HG02840 (cell line): ENCODE measurements at regions not wholly inside any gene's neighbourhood (a gene's known extent, or its start where the extent isn't known, plus 50 kb on each side); places are given as distances from the start of the nearest gene placed in this dataset.

Source experiments
- ATAC-seq: cut with Tn5 transposase; IDR thresholded peaks from one replicate; pipeline ENCODE4 v1.9.1; 2021; ENCODE audit warnings: mild to moderate bottlenecking, moderate library complexity, moderate number of reproducible peaks; ENCODE audit not compliant: unreplicated experiment, low FRiP score

DNA sequence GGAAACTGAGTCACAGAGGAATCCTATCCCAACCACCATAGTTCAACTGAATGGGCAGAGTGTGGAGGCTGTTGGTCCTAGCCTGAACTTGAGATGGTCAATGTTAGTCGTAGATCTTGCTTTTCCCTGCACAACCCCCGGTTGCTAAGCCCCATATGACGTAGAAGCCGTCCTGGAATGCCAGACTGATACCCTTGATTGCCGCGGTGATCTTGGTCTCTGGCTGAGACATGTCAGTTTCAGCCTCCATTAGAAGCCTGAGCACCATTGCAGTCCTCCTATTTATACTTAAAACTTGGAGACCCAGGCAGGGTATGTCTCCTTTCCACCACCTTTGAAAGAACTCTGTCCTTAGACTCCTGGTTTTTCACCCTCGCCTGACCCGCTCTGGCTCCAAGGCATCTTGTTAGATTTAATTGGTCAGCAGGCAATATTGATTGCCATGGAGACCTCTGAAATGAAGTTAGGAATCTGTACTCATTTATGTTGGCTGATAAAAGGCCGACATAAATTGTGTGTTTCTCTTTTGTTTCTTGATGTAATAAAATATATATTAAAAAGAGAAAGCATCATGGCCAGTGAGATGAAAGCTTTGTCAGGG lies 53.4 kb downstream of the RPLP1 start:
- ATAC-seq = no peak

- ATAC-seq = no peak
These were observed 56.0 kb downstream of the RPLP1 start for GRCh38 chr15:69508659-69509058.

- no peak for ATAC-seq
These were observed 56.5 kb downstream of the RPLP1 start for GRCh38 chr15:69509131-69509530.

GRCh38 chr15:69510556-69510955 lies 57.9 kb downstream of the RPLP1 start:
- ATAC-seq = no peak

DNA sequence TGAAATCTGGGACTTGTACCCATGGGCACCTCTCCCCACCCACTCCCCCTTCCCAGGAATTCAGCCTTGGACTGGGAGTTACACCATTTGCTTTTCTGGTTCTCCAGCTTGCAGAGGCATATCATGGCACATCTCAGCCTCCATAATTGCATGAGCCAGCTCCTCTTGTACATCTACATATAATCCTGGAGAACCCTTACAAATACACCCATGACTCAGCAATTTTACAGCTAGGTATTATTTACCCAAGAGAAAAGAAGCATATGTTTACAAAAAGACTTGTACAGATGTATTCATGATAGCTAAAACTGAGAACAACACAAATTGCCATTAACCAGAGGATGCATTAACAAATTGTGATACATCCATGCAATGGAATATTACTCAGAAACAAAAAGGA lies 58.4 kb downstream of the RPLP1 start:
- ATAC-seq = no peak

DNA sequence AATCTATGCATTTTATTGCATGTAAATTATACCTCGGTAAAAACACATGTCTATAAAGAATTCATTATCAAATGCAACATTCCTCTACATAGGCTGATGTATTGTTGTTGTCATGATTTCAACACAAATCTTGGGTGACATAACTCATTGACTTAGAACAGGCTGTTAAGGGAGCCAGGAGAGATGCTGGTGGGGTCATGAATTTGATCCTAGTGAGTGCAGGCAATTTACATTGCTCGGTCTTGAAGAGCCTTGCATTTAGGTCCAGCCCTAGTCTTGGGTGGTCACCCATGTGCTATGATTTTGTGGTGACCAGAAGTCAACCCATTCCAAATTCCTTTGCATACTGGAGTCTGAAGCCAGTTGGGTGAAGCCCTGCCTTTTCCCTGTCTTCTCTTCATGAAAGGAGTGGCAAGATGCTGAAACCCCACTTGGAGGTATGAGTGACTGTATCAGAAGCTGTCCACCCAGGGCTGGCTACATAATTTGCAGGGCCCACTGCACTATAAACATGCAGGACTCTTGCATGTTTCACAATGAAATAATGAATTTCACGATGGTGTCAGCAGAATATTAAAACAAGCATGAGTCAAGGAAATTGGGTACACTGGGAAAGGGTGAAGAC lies 59.2 kb downstream of the RPLP1 start:
- no peak for ATAC-seq

DNA sequence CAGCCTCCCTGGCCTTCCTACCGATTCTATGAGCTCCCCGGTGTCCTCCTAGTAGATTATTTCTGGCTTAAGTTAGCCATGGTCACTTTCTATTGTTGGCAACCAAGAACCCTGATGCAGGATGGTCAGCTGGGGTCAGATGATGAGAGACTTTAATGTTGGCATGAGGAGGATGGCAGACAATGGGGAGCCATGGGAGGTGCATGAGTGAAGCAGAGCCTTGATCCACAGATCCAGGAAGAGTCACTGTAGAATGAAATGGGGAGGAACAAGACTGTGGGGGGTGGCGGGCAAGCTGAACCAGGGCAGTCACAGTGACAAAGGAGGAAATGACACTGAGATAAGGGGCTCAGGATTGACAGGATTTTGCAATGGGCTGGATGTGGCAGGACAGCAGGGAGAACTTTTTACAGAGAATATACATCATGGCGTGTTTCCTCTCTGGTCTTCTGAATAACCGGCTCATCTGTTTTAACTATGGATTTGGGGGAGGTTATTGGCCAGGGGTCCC lies 60.9 kb downstream of the RPLP1 start:
- ATAC-seq = no peak

DNA sequence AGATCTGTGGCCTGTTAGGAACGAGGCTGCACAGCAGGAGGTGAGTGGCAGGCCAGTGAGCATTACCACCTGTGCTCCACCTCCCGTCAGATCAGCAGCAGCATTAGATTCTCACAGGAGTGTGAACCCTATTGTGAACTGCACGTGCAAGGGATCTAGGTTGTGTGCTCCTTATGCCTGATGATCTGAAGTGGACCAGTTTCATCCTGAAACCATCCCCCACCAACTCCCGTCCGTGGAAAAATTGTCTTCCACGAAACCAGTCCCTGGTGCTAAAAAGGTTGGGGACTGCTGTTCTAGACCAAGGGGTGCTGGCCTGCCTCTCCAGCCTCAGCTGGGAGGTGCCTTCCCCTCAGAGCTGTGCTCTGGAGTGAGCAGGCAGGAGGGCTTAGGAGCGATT lies 61.4 kb downstream of the RPLP1 start:
- no peak for ATAC-seq

GRCh38 chr15:69515508-69515907 lies 62.9 kb downstream of the RPLP1 start:
- no peak for ATAC-seq

DNA sequence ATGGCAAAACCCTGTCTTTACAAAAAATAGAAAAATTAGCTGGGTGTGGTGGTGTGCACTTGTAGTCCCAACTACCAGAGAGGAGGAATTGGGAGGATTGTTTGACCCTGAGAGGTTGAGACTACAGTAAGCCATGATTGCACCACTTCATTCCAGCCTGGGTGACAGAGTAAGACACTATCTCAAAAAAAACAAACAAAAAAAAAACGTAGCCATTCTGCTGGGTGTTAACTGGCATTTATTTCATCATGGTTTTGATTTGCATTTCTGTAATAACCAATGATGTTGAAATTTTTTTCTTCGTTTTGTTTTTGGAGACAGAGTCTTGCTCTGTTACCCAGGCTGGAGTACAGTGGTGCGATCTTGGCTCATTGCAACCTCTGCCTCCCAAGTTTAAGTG lies 63.3 kb downstream of the RPLP1 start:
- no peak for ATAC-seq

DNA sequence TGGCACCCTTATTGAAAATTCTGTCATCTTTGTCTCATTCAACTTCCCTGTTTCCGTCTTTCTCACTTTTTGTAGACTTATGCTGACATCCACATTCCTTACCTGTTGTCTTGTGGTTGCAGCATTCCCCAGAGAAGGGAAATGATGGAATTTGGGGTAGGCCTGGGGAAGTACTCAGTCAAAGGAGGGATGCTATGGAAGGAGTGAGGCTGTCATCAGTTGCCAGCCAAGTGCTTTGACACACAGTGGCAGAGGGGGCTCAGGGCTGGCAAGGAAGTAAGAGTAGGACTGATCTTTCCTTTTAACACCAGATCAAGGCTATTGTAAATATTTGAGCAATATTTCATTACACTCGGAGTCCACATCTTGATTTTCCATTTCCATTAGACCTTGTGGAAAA lies 64.4 kb downstream of the RPLP1 start:
- no peak for ATAC-seq

- ATAC-seq = no peak
These were observed 66.2 kb downstream of the RPLP1 start for GRCh38 chr15:69518806-69519205.

- no peak for ATAC-seq
These were observed 67.4 kb downstream of the RPLP1 start for GRCh38 chr15:69520067-69520466.

DNA sequence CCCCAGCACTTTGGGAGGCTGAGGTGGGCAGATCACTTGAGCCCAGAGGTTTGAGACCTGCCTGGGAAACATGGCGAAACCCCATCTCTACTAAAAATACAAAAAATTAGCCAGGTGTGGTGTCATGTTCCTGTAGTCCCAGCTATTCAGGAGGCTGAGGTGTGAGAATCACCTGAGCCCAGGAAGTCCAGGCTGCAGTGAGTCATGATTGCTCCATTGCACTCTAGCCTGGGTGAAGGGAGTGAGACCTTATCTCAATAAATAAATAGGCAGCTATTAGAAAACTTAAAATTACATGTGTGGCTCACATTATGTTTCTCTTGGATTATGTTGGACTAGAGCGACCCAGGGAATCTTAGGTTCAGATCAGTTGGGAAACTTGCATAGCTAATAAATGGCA lies 69.7 kb downstream of the RPLP1 start:
- ATAC-seq = no peak

- no peak for ATAC-seq
These were observed 70.7 kb downstream of the RPLP1 start for GRCh38 chr15:69523010-69524001.

GRCh38 chr15:69524296-69524695 lies 71.7 kb downstream of the RPLP1 start:
- ATAC-seq = no peak

DNA sequence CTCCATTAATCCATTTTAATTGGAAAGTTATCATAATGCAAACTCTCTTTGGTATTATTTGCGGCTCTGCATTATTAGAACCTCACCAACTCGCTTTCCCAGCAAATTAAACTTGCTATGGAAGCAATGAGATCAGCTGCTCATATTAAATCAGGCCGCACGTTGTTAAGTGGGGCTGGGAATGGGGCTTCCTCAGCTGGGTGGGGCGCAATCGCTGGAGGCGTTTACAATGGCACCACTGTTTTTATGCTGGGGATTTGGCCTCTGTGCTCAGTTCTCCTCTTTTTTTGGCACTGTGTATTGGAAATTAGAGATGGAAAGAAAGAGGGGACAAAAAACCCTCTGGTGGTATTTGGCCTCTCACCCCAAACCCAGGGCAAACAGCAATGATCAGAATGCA lies 72.2 kb downstream of the RPLP1 start:
- ATAC-seq = no peak

GRCh38 chr15:69525543-69525942 lies 72.9 kb downstream of the RPLP1 start:
- ATAC-seq = no peak

DNA sequence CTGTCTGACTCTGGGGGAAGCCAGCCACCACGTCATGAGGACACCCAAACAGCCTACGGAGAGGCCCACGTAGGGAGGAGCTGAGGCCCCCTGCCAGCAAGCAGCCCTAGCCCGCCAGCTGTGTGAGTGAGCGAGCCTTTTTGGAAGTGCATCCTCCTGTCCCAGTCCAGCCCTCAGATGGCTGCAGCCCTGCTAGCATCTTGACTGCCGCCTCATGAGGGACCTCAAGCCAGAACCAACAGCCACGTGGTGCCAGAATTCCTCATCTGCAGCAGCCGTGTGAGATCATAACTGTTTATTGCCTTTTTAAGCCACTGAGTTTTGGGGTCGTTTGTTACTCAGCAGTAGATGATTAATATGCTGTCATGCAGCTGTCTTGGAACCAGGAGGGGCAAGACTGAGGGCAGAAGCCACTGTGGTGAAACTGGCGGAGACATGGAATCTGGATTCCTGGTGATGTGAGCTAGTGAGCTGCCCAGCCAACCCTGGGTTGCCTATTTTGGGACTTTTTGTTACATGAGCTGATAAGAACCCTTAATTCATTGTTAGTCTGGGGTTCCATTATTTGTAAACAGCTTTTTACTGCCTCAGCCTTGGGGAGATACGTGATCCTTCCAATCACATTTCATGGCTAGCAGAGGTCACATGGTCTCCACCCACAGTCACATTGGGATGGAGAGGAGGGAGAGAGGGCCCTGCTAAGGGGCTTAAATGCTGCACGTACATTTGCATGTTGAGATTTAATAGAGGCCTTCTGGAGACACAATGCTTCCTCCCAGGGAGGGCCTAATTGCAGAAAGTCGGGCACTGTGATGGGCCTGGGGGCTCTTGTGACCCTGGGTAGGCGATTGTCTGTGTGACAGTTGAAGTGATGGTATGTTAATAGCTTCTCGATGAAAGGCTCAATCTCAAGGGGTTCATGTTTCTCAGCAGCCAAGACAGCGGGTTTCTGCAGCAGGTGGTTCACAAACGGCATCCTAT lies 73.8 kb downstream of the RPLP1 start:
- no peak for ATAC-seq

DNA sequence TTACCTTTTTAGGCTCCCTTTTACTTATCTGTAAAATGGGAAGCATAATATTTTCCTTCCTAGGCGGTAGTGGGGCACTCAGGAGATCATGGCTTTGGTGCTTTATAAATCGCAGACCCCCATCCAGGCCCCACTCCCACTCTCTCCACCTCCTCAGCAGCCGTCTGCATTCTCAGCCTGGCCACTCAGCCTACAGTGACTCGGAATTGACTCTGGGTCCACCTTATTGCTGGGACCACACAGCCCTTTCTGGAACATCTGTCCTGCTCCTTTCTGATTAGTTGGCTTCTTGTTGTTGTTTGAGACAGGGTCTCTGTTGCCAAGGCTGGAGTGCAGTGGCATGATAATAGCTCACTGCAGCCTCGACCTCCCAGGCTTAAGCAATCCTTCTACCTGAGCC lies 76.5 kb downstream of the RPLP1 start:
- no peak for ATAC-seq
